ENCODE measurements at regions not wholly inside any gene's neighbourhood (a gene's known extent, or its start where the extent isn't known, plus 50 kb on each side); places are given as distances from the start of the nearest gene placed in this dataset.

DNA sequence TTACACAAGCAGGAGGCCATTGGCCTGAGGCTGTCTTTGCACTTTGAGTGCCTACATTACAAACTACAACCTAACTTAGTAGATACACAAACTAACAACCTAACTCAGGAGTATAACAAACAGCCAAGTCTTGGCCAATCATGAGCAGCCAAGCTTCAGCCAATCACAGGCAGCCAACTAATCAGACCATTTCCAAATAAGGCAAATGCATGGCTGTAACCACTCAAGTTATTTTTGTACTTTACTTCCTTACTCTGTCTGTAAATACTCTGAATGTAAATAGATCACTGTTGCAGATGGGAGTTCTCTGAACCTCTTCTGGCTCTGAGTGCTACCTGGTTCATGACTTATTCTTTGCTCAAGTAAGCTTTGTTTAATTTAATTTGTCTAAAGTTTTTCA is 748.1 kb upstream of the SGCG start:
- H3K4me3 ChIP-seq (replicated peaks; ENCODE audit: low read depth, low read length), result no peak overlapping the region
- TF ChIP-seq, protein P1, sequence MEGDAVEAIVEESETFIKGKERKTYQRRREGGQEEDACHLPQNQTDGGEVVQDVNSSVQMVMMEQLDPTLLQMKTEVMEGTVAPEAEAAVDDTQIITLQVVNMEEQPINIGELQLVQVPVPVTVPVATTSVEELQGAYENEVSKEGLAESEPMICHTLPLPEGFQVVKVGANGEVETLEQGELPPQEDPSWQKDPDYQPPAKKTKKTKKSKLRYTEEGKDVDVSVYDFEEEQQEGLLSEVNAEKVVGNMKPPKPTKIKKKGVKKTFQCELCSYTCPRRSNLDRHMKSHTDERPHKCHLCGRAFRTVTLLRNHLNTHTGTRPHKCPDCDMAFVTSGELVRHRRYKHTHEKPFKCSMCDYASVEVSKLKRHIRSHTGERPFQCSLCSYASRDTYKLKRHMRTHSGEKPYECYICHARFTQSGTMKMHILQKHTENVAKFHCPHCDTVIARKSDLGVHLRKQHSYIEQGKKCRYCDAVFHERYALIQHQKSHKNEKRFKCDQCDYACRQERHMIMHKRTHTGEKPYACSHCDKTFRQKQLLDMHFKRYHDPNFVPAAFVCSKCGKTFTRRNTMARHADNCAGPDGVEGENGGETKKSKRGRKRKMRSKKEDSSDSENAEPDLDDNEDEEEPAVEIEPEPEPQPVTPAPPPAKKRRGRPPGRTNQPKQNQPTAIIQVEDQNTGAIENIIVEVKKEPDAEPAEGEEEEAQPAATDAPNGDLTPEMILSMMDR (IDR thresholded peaks at IDR 0.05; ENCODE audit: low read length, missing control alignments), result no peak
- no peak for DNase-seq (ENCODE audit: low read depth)

DNA sequence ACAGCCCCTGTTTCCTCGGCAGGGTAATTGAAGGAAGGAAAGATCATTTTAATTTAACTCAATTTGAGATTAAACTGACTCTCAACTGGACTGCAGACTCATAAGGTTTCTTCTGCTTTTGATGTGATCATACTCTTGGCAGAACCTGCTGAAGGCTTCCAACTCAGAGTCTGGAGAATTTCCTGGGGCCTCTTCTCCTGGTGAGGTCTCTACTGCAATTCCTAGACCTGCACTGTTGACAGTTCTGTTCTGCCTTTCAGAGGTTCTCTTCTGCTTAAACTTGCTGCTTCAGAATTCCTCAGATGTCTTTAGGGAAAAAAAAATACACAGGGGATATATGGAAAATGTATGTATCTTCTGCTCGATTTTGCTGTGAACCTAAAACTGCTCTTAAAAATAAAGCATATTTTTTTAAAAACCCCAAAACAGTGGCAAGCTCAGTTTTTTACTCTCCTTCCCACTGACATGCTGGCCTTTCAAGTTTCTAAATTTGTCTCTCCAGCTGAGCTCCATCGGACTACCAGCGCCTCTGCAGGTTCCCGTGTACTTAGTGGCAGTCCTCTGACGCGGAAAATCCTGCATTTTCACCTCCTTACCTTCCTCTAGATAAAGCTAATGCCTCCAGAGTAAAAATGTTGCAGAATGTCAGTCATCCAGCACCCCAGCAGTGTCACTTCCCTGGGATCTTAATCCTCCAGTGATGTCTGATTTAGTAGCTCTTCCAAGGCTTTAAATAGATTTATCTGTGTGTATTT is 733.5 kb upstream of the SGCG start:
- no peak for DNase-seq (ENCODE audit: low read depth)
- TF ChIP-seq, protein P1 (IDR thresholded peaks at IDR 0.05; ENCODE audit: low read length, missing control alignments), result no peak

DNA sequence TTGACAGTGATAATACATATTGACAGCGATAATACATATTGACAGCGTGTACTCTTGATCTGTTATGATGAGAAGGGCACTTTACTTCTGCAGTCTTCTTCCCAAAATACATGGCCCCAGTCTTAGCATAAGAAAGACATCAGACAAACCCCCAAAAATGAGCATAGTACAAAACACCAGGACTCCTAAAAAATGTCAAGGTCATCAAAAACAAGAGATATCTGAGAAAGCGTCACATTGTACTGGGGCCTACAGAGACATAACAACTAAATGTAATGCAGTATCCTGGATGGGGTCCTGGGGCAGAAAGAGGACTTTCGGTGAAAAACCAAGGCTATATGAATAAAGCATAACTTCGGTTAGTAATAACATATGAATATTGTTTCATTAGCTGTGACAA is 731.5 kb upstream of the SGCG start:
- H3K4me3 ChIP-seq (replicated peaks; ENCODE audit: low read depth, low read length), result no peak overlapping the region
- TF ChIP-seq, protein P1 (IDR thresholded peaks at IDR 0.05; ENCODE audit: low read length, missing control alignments), result no peak
- DNase-seq (ENCODE audit: low read depth), result no peak

More for the DNA sequence above, 733.5 kb upstream of the SGCG start:
- H3K4me3 ChIP-seq (replicated peaks; ENCODE audit: low read depth, low read length), result no peak overlapping the region

DNA sequence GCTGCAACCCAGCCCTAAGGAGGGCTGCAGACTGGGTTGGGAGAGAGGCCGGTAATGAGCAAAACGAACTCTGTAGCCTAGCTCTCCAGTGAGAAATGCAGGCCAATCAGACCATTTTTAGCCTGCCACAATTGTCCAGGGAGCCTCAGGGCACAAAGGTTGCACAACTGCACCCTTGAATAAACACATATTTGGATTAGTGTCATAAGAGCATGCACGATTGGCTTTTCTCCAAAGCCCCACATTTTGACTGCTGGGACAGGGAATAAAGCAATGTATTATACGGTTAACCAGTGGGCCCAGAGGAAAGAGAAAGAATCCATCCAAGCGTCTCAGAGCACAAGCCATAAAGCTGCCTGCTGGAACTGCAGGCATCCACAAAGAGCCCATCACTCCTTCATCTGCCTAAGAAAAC is 729.4 kb upstream of the SGCG start:
- DNase-seq (ENCODE audit: low read depth), result no peak
- TF ChIP-seq, protein P1 (IDR thresholded peaks at IDR 0.05; ENCODE audit: low read length, missing control alignments), result no peak
- no peak overlapping the region for H3K4me3 ChIP-seq (replicated peaks; ENCODE audit: low read depth, low read length)

DNA sequence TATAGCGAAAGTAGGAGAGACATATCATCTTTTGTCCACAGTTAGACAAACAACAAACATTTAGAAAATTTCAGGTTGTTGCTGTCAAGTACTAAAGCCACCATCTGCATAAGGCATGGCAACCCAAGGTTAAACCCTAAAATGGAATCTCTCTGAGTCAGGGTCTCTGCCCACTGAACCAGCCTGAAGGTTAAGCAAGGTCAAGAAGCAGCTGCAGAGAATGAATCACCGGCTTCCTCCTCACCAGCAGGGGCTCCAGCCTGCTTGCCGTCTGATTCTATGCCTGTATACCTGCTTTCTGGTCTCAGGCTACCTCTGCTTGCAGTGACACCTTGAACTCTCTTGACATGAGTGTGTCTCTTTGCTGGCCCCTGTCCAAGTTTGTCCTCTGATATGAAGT is 726.2 kb upstream of the SGCG start:
- H3K4me3 ChIP-seq (replicated peaks; ENCODE audit: low read depth, low read length), result no peak overlapping the region
- TF ChIP-seq, protein P1 (IDR thresholded peaks at IDR 0.05; ENCODE audit: low read length, missing control alignments), result no peak
- DNase-seq (ENCODE audit: low read depth), result no peak

DNA sequence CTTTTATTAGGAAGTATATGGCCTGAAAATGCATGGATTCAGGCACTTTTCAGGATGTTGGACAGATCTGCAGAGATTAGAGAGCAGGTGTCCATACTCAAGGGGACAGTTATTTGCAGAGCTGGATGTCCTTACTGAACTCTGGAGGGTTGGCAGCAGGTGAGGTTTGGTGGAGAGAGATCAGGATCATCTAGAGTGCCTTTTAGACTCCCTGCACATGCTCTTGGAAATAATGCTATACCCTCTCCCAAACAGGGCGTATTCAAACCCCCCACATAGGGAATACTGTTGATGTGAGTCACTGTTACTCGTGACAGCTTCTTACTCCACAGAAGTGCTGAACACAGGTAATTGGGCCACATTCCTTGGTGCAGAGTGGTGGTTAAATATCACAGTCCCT is 725.7 kb upstream of the SGCG start:
- no peak for DNase-seq (ENCODE audit: low read depth)
- H3K4me3 ChIP-seq (replicated peaks; ENCODE audit: low read depth, low read length), result no peak overlapping the region
- TF ChIP-seq, protein P1 (IDR thresholded peaks at IDR 0.05; ENCODE audit: low read length, missing control alignments), result no peak
